AG04449 (cell line): ENCODE measurements at regions not wholly inside any gene's neighbourhood (a gene's known extent, or its start where the extent isn't known, plus 50 kb on each side); places are given as distances from the start of the nearest gene placed in this dataset.

Experiments used
- CTCF ChIA-PET: fragments of 350-600 bp; formaldehyde crosslinking; extraction: SDS; loops from one replicate; lab custom pipeline; 2021; ENCODE audit warnings: antibody characterized with exemption; lab: Yijun Ruan, JAX
- POLR2A ChIA-PET: fragments of 400-600, 350-600 bp; formaldehyde crosslinking; extraction: SDS; loops from one replicate; lab custom pipeline; 2020; ENCODE audit warnings: antibody characterized with exemption, inconsistent platforms; lab: Yijun Ruan, JAX
- DNase-seq: peaks from one replicate; pipeline ENCODE4 v3.0.0-alpha.2; 2010; ENCODE audit warnings: low read depth, low spot score
- H3K4me3 ChIP-seq: 2 replicates; pipeline ENCODE4 v1.5.1; 2011; ENCODE audit warnings: low read depth, mild to moderate bottlenecking, control low read depth, low read length
- CTCF ChIP-seq: IDR thresholded peaks from one replicate; pipeline ENCODE4 v1.5.1; 2011; ENCODE audit warnings: mild to moderate bottlenecking, moderate library complexity, low read length, control low read depth, inconsistent platforms; ENCODE audit not compliant: insufficient read depth; ENCODE audit errors: missing control alignments

- POLR2A ChIA-PET = no interaction called here
- TF ChIP-seq CTCF = no peak
- CTCF ChIA-PET = no interaction called here
- DNase-seq = no peak
- H3K4me3 ChIP-seq = no peak overlapping the region
Measured at GRCh38 chr16:26334218-26335111, 642.7 kb downstream of the HS3ST4 start.

GRCh38 chr16:26335236-26335853 is 643.6 kb downstream of the HS3ST4 start:
- POLR2A ChIA-PET = no interaction called here
- no peak overlapping the region for H3K4me3 ChIP-seq
- TF ChIP-seq CTCF = no peak

GRCh38 chr16:26342621-26343020 is 650.9 kb downstream of the HS3ST4 start:
- TF ChIP-seq CTCF = no peak
- POLR2A ChIA-PET = no interaction called here
- no peak for DNase-seq
- CTCF ChIA-PET = no interaction called here
- H3K4me3 ChIP-seq = no peak overlapping the region

More at GRCh38 chr16:26335236-26335853, 643.6 kb downstream of the HS3ST4 start:
- CTCF ChIA-PET = no interaction called here
- DNase-seq = no peak

- CTCF ChIA-PET = no interaction called here
- POLR2A ChIA-PET = no interaction called here
- TF ChIP-seq CTCF = no peak
- no peak for DNase-seq
- H3K4me3 ChIP-seq = no peak overlapping the region
Measured at GRCh38 chr16:26344240-26344776, 652.5 kb downstream of the HS3ST4 start.

- ChIA-PET CTCF (no interaction called here), POLR2A (no interaction called here)
- no peak overlapping the region for H3K4me3 ChIP-seq
- TF ChIP-seq CTCF = no peak
- DNase-seq = no peak
Measured at GRCh38 chr16:26344976-26345375, 653.2 kb downstream of the HS3ST4 start.

GRCh38 chr16:26345966-26346365 is 654.2 kb downstream of the HS3ST4 start:
- TF ChIP-seq CTCF = no peak
- no peak overlapping the region for H3K4me3 ChIP-seq
- CTCF ChIA-PET = no interaction called here
- no peak for DNase-seq
- POLR2A ChIA-PET = no interaction called here
